H1 (cell line): ENCODE measurements at regions not wholly inside any gene's neighbourhood (a gene's known extent, or its start where the extent isn't known, plus 50 kb on each side); places are given as distances from the start of the nearest gene placed in this dataset.

ENCODE experiments used
- CEBPB ChIP-seq: IDR thresholded peaks from 2 replicates; pipeline ENCODE4 v1.6.1; 2012; ENCODE audit warnings: low read depth, low read length
- CHD2 ChIP-seq: IDR thresholded peaks from 2 replicates; pipeline ENCODE4 v1.6.1; 2012; ENCODE audit warnings: low read length, improper control_type of control experiment
- CREB1 ChIP-seq: IDR thresholded peaks from 2 replicates; pipeline ENCODE4 v1.6.1; 2012; ENCODE audit warnings: inconsistent platforms
- EZH2 ChIP-seq: fragments of 200-600 bp; sonication (generic); IDR thresholded peaks from 2 replicates; pipeline ENCODE4 v1.7.1; 2012; ENCODE audit warnings: low read depth, mild to moderate bottlenecking, moderate library complexity, low read length, inconsistent platforms; ENCODE audit not compliant: severe bottlenecking
- GABPA ChIP-seq: IDR thresholded peaks from 2 replicates; pipeline ENCODE4 v1.6.1; 2011; ENCODE audit warnings: mild to moderate bottlenecking, low read length, moderate library complexity, borderline replicate concordance; ENCODE audit not compliant: insufficient read depth
- JUND ChIP-seq: IDR thresholded peaks from 2 replicates; pipeline ENCODE4 v1.6.1; 2011; ENCODE audit warnings: mild to moderate bottlenecking, improper control_type of control experiment, low read length
- POLR2A ChIP-seq, 2 experiments: IDR thresholded peaks; 1 replicate in 1 of 2; 2 replicates in 1 of 2; pipeline ENCODE4 v1.6.1; 2011; ENCODE audit warnings: low read depth in 2 of 2, low read length in 2 of 2, mild to moderate bottlenecking in 2 of 2; ENCODE audit errors: control extremely low read depth in 1 of 2
- POU5F1 ChIP-seq: IDR thresholded peaks from 2 replicates; pipeline ENCODE4 v1.6.1; 2011; ENCODE audit warnings: low read depth, mild to moderate bottlenecking, low read length, moderate library complexity
- SIN3A ChIP-seq, 2 experiments: IDR thresholded peaks in 1 of 2; conservative IDR thresholded peaks in 1 of 2; 2 replicates each; pipeline ENCODE4 v1.6.1; 2011 to 2012; ENCODE audit warnings: low read length in 2 of 2, improper control_type of control experiment in 1 of 2, low read depth in 1 of 2, mild to moderate bottlenecking in 1 of 2
- SIX5 ChIP-seq: IDR thresholded peaks from 2 replicates; pipeline ENCODE4 v1.6.1; 2011; ENCODE audit warnings: mild to moderate bottlenecking, low read depth, low read length
- TF ChIP-seq, protein P1 (sequence below): IDR thresholded peaks from 2 replicates; pipeline ENCODE4 v1.6.1; 2011; ENCODE audit warnings: low read length, improper control_type of control experiment
- TF ChIP-seq, protein P2 (sequence below), 3 experiments: IDR thresholded peaks; 1 replicate in 2 of 3; 2 replicates in 1 of 3; pipeline versions ENCODE4 v1.5.1 to v1.6.1; 2011; ENCODE audit warnings: low read length in 3 of 3, mild to moderate bottlenecking in 3 of 3, inconsistent platforms in 2 of 3, low read depth in 1 of 3, moderate library complexity in 1 of 3; ENCODE audit not compliant: insufficient read depth in 1 of 3; ENCODE audit errors: control extremely low read depth in 1 of 3

DNA sequence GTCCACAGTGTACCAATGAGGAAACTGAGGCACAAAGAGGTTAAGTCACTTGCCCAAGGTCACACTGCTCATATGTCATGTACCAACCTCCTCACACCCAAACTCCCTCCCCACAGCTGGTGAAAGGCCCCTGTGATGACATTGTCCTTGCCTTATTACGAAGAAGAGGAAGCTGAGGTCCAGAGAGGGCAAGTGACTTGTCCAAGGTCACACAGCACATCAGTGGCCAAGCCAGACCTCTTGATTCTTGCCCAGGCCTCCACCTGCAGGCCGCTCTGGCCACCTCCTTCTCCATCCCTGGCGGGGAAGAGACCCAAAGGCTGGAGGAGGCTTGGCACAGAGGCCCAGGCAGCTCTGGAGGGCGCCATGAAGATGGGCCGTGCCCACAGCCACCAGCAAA lies 492.4 kb downstream of the PTPRU start:
- TF ChIP-seq, protein P1, sequence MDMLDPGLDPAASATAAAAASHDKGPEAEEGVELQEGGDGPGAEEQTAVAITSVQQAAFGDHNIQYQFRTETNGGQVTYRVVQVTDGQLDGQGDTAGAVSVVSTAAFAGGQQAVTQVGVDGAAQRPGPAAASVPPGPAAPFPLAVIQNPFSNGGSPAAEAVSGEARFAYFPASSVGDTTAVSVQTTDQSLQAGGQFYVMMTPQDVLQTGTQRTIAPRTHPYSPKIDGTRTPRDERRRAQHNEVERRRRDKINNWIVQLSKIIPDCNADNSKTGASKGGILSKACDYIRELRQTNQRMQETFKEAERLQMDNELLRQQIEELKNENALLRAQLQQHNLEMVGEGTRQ: no peak
- TF ChIP-seq, protein P2, sequence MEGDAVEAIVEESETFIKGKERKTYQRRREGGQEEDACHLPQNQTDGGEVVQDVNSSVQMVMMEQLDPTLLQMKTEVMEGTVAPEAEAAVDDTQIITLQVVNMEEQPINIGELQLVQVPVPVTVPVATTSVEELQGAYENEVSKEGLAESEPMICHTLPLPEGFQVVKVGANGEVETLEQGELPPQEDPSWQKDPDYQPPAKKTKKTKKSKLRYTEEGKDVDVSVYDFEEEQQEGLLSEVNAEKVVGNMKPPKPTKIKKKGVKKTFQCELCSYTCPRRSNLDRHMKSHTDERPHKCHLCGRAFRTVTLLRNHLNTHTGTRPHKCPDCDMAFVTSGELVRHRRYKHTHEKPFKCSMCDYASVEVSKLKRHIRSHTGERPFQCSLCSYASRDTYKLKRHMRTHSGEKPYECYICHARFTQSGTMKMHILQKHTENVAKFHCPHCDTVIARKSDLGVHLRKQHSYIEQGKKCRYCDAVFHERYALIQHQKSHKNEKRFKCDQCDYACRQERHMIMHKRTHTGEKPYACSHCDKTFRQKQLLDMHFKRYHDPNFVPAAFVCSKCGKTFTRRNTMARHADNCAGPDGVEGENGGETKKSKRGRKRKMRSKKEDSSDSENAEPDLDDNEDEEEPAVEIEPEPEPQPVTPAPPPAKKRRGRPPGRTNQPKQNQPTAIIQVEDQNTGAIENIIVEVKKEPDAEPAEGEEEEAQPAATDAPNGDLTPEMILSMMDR (IDR thresholded peaks at IDR 0.05; ENCODE audit: control extremely low read depth in 1 of 3, insufficient read depth in 1 of 3, low read depth in 1 of 3, low read length in 3 of 3): no peak
- TF ChIP-seq JUND (no peak), CEBPB (no peak), SIN3A (conservative IDR thresholded peaks at IDR 0.05 in 1 of 2, IDR thresholded peaks at IDR 0.05 in 1 of 2; ENCODE audit: low read depth in 1 of 2, low read length in 2 of 2) (no peak), GABPA (no peak), POLR2A (IDR thresholded peaks at IDR 0.05; ENCODE audit: control extremely low read depth in 1 of 2, low read depth in 2 of 2, low read length in 2 of 2) (no peak), CREB1 (no peak), CHD2 (no peak), POU5F1 (no peak), EZH2 (no peak), SIX5 (no peak)
